ENCODE measurements at regions not wholly inside any gene's neighbourhood (a gene's known extent, or its start where the extent isn't known, plus 50 kb on each side); places are given as distances from the start of the nearest gene placed in this dataset.

GRCh38 chr1:166221316-166221715 lies 54.5 kb upstream of the FAM78B start:
- no peak for DNase-seq

DNA sequence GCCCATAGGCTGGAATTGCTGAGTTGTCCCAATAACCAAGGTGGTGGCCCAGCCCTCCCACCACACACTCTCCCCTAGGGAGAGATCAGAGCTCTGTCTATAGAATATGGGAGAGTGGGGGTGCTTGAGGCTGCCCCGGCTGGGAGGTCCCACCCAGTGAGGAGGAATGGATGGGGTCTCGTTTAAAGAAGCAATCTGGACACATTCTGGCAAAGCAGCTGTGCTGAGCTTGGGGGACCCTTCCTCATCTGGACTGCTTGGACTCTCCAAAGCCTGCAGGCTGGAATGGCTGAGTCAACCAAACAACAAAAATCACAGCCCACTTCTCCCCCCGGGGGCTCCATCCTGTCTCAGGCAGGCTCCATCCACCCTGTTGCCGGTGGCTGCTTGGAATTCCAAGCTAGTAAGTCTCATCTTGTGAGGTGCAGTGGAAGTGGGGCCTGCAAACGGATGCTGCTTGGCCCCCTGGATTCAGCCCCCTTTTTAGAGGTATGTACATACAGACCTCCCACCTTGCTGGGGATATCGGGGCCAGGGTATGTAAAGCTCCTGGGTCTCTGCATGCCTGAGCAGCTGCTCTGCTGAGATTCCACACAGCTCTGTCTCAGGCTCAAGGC lies 67.1 kb upstream of the FAM78B start:
- no peak for DNase-seq

- DNase-seq: no peak
These were observed 68.9 kb upstream of the FAM78B start for GRCh38 chr1:166235728-166236127.

DNA sequence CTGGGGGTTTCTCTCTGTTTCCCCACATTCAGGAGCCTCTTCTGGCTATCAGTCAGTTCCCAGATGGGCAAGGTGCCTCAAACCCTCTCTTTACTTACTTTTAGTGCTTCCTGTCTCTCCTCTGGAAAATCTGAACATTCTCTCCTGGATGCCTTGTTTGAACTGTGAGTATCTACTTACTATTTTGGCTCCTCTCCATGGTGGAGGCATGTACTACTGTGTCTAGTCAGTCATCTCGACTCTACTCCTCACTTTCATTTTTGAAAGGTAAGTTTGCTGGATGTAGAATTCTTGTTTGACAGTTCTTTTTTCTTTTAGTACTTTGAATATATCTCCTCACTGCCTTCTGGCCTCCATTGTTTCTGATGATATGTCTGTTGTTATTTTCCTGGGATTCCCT lies 70.9 kb upstream of the FAM78B start:
- no peak for DNase-seq

GRCh38 chr1:166253076-166253779 lies 86.4 kb upstream of the FAM78B start:
- DNase-seq: no peak

GRCh38 chr1:166258017-166258416 lies 91.2 kb upstream of the FAM78B start:
- DNase-seq: no peak

- no peak for DNase-seq
These were observed 94.7 kb upstream of the FAM78B start for GRCh38 chr1:166261511-166261910.

GRCh38 chr1:166270476-166271150 lies 103.8 kb upstream of the FAM78B start:
- no peak for DNase-seq

- DNase-seq: no peak
These were observed 104.3 kb upstream of the FAM78B start for GRCh38 chr1:166271151-166271538.

- DNase-seq: no peak
These were observed 105.4 kb upstream of the FAM78B start for GRCh38 chr1:166272155-166272554.

DNA sequence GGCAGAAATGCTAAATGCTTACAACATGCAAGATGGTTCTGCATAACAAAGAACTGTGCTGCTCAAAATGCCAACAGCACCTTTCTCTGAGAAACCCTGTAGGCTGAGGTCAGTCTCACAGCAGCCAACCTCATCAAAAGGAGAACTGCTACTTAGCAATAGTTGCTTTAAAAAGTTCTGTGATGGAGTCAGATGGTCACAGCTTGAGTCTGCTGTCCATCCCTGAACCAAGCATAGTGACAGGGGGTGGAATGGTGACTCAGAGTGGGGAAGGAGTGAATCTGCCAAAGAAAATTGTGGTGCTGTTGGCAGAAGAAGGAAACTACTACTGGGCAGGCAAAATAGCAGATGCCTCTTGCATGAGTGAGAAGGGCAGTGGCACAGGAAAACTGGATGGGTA lies 106.0 kb upstream of the FAM78B start:
- no peak for DNase-seq

GRCh38 chr1:166273618-166274017 lies 106.8 kb upstream of the FAM78B start:
- DNase-seq: no peak

DNA sequence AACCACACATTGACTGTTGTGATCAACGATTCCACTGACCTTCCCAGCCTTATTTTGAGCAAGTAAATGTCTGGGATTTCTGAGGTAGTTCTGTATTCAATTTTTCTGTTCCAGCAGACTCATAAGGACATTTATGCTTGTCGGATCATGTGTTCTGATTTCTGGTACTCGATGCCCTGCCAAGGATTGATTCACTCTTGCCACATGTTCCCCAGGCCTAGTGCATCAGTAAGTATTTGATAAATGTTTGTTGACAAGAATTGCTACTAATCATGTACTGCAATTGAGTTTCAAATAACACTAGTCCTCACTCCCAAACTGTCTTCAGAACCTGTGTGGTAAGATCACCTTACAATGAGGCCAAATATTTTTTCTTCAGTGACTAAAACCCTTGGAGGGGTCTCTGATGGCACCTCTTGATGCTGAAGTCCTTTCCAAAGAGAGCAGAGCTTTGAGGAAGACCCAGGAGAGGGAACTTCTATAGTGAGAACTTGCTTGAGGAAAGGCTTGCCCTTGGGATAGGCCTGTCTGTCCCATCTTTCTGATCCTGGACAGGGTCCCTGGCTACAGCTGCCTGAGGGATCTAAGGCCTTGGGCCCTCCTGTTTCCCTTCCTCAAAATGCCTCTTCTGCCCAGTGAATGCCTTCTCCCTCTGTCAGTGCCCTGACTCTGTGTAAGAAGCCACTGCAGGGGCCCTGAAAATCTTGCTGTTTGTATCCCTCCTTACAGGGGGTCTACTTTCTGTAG lies 115.8 kb upstream of the FAM78B start:
- DNase-seq: no peak

DNA sequence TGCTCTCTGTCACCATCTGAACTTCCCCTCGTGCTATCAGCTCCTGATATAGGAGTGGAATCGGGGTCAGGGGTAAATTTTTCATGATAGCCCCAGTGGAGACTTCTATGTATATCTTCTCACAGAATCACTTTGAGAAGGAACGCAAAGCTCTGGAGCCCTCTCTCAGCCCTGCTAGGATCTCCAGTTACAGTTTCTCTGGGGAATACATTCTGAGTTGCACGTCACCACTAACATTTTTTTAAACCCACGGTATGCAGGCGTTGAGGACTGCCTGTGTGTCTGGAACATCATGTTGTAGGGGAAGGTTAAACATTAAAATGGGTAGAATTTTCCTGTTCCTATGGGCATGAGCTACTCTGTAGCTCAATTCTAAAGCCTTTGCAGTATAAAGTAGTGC lies 116.4 kb upstream of the FAM78B start:
- no peak for DNase-seq

DNA sequence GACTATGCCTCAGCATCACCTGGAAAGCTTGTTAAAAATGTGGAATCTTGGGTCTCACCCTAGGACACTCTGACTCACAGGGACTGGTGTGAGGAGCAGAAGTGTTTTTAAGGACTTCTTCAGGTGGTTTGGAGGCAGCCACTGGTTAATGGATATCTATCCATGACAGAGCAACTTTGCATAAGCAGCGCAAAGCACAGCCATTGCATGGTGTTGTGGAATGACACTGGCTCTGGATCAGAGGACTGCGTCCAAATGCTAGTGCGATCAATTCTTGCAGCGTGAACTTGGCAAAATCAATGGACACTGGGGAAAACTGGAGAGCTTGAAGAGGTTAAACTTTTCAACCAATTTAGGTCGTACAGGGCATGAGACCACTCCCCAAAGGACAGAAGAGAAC lies 116.8 kb upstream of the FAM78B start:
- no peak for DNase-seq

GRCh38 chr1:166289309-166290050 lies 122.7 kb upstream of the FAM78B start:
- DNase-seq: no peak

DNA sequence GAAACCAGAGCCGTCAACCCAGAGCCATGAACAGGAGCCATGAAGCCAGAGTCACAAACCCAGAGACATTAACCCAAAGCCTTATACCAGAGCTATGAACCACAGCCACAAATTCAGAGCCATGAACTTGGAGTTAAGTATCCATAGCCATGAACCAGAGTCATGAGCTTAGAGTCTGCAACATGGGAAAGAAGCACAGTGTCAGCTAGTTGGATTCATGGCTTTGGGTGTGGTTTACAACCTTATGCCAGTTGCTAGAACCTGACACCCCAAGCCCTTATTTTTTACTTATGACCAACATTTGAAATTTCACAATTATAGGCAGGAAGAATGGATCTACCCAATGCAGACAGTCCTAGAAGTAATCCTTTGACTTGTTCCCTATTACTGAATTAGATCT lies 128.9 kb upstream of the FAM78B start:
- DNase-seq: no peak

GRCh38 chr1:166297993-166298392 lies 131.2 kb upstream of the FAM78B start:
- DNase-seq: no peak

DNA sequence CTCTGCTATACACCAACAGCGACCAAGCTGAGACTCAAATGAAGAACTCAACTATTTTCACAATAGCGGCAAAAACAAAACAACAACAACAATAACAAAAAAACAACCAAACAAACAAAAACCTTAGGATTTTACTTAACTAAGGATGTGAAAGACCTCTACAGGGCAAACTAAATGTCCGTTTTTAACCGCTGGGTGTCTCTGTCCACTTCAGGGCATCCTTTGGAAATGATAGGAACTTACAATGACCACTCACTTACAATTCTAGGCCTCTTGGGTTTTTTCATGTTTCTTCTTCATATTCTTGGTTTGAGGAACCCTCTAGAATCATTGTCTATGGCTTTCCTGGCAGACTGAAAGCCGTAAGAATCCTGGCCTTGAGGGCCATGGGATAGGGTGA lies 134.0 kb upstream of the FAM78B start:
- DNase-seq: no peak

GRCh38 chr1:166302989-166303758 lies 136.4 kb upstream of the FAM78B start:
- no peak for DNase-seq

DNA sequence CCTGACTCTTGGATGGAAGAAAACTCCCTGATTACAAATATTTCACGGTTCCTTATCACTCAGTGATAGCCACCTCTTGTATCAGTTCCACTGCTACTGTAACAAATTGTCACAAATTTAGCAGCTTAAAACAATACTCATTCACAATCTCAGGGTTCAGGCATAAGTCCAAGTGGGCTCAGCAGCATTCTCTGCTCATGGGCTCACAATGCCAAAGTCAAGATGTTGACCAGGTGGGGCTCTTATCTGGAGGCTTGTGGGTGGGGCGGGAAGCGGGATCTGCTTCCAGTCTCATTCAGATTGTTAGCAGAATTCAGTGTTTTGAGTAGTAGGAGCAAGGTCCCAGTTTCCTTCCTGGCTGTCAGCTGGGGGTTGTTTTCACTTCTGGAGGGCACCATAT lies 137.3 kb upstream of the FAM78B start:
- no peak for DNase-seq

GRCh38 chr1:166305371-166305770 lies 138.6 kb upstream of the FAM78B start:
- DNase-seq: no peak
